IMR-90 (cell line): ENCODE measurements at regions not wholly inside any gene's neighbourhood (a gene's known extent, or its start where the extent isn't known, plus 50 kb on each side); places are given as distances from the start of the nearest gene placed in this dataset.

ENCODE experiments used
- ATAC-seq: fragments of 200-7000 bp; cut with Tn5 transposase; 2 replicates; pipeline ENCODE4 v1.9.1; 2020; ENCODE audit warnings: low read depth, mild to moderate bottlenecking, moderate library complexity
- BruUV-seq: library from RNA; stranded (reverse); fragments of 400-500 nt; replicated peaks from 2 replicates; lab custom pipeline; 2021; lab: Mats Ljungman, UMichigan
- CTCF ChIA-PET: fragments of 300-600 bp; formaldehyde crosslinking; extraction: SDS; loops from one replicate; lab custom pipeline; 2021; ENCODE audit warnings: antibody characterized with exemption; lab: Yijun Ruan, JAX
- POLR2A ChIA-PET: fragments of 300-600 bp; sonication (Branson Sonifier 250); formaldehyde crosslinking; loops from one replicate; lab custom pipeline; 2022; ENCODE audit warnings: antibody characterized with exemption; ENCODE audit not compliant: unreplicated experiment; lab: Charles Lee
- DNase-seq: peaks from one replicate; pipeline ENCODE4 v3.0.0; 2013
- H2AFZ ChIP-seq: replicated peaks from 2 replicates; pipeline ENCODE3; 2013; ENCODE audit warnings: low read length, mild to moderate bottlenecking; ENCODE audit not compliant: poor library complexity
- H2AK5ac ChIP-seq: 2 replicates; pipeline ENCODE4 v1.6.1; 2013; ENCODE audit warnings: low read depth, low read length, inconsistent platforms
- H2AK9ac ChIP-seq: replicated peaks from 2 replicates; pipeline ENCODE3; 2013; ENCODE audit warnings: mild to moderate bottlenecking, low read depth, low read length, moderate library complexity; ENCODE audit not compliant: poor library complexity
- H2BK120ac ChIP-seq: 2 replicates; pipeline ENCODE4 v1.6.1; 2013; ENCODE audit warnings: low read depth, low read length, inconsistent platforms
- H2BK15ac ChIP-seq: 3 replicates; pipeline ENCODE4 v1.6.1; 2013; ENCODE audit warnings: low read depth, low read length, inconsistent platforms
- H2BK20ac ChIP-seq: 2 replicates; pipeline ENCODE4 v1.6.1; 2013; ENCODE audit warnings: low read depth, mild to moderate bottlenecking, inconsistent platforms, low read length, moderate library complexity
- H2BK5ac ChIP-seq: 2 replicates; pipeline ENCODE4 v1.6.1; 2013; ENCODE audit warnings: mild to moderate bottlenecking, low read depth, low read length, inconsistent platforms; ENCODE audit not compliant: poor library complexity, severe bottlenecking
- H3K14ac ChIP-seq: replicated peaks from 2 replicates; pipeline ENCODE4 v1.6.1; 2013; ENCODE audit warnings: low read depth, low read length, inconsistent platforms
- H3K18ac ChIP-seq: 2 replicates; pipeline ENCODE4 v1.6.1; 2013; ENCODE audit warnings: low read depth, low read length, control low read depth
- H3K23ac ChIP-seq: 2 replicates; pipeline ENCODE4 v1.6.1; 2013; ENCODE audit warnings: low read depth, low read length, inconsistent platforms
- H3K27ac ChIP-seq: 2 replicates; pipeline ENCODE4 v1.5.1; 2013; ENCODE audit warnings: mild to moderate bottlenecking, control low read depth, low read length; ENCODE audit not compliant: insufficient read depth
- H3K27me3 ChIP-seq: 2 replicates; pipeline ENCODE4 v1.6.1; 2013; ENCODE audit warnings: low read length; ENCODE audit not compliant: control insufficient read depth, insufficient read depth
- H3K36me3 ChIP-seq: 2 replicates; pipeline ENCODE4 v1.6.1; 2013; ENCODE audit warnings: low read length, mixed read lengths; ENCODE audit not compliant: control insufficient read depth, insufficient read depth
- H3K4ac ChIP-seq: 2 replicates; pipeline ENCODE4 v1.6.1; 2013; ENCODE audit warnings: low read depth, low read length, inconsistent platforms
- H3K4me1 ChIP-seq: 2 replicates; pipeline ENCODE4 v1.6.1; 2013; ENCODE audit warnings: low read length, mixed read lengths; ENCODE audit not compliant: control insufficient read depth, insufficient read depth
- H3K4me2 ChIP-seq: 2 replicates; pipeline ENCODE4 v1.6.1; 2013; ENCODE audit warnings: low read depth, mild to moderate bottlenecking, control low read depth, low read length, moderate library complexity
- H3K4me3 ChIP-seq: 2 replicates; pipeline ENCODE4 v1.5.1; 2013; ENCODE audit warnings: low read depth, mild to moderate bottlenecking, control low read depth, low read length, moderate library complexity; ENCODE audit not compliant: insufficient read depth
- H3K56ac ChIP-seq: 2 replicates; pipeline ENCODE4 v1.6.1; 2013; ENCODE audit warnings: low read length, inconsistent platforms; ENCODE audit not compliant: insufficient read depth; ENCODE audit errors: extremely low read depth
- H3K79me1 ChIP-seq, 2 experiments: 2 replicates each; pipeline ENCODE4 v1.6.1; 2013; ENCODE audit warnings: low read length in 2 of 2, inconsistent platforms in 1 of 2, low read depth in 1 of 2
- H3K9ac ChIP-seq: 2 replicates; pipeline ENCODE4 v1.6.1; 2013; ENCODE audit warnings: low read depth, low read length, control low read depth
- H3K9me1 ChIP-seq: 2 replicates; pipeline ENCODE4 v1.6.1; 2013; ENCODE audit warnings: low read length, inconsistent platforms; ENCODE audit not compliant: insufficient read depth
- H3K9me3 ChIP-seq: 2 replicates; pipeline ENCODE4 v1.6.1; 2013; ENCODE audit warnings: low read length; ENCODE audit not compliant: control insufficient read depth, insufficient read depth
- H4K20me1 ChIP-seq: 2 replicates; pipeline ENCODE4 v1.6.1; 2013; ENCODE audit warnings: low read length, inconsistent platforms; ENCODE audit not compliant: insufficient read depth
- H4K5ac ChIP-seq: 2 replicates; pipeline ENCODE4 v1.6.1; 2013; ENCODE audit warnings: mild to moderate bottlenecking, low read depth, low read length, control low read depth
- H4K8ac ChIP-seq, 2 experiments: 2 replicates each; pipeline ENCODE4 v1.6.1; 2013; ENCODE audit warnings: low read depth in 2 of 2, low read length in 2 of 2, control low read depth in 1 of 2, inconsistent platforms in 1 of 2
- H4K91ac ChIP-seq: 2 replicates; pipeline ENCODE4 v1.6.1; 2013; ENCODE audit warnings: low read depth, low read length, inconsistent platforms; ENCODE audit not compliant: insufficient read depth
- BHLHE40 ChIP-seq: fragments of 150-350 bp; IDR thresholded peaks from 2 replicates; pipeline ENCODE4 v1.6.1; 2016; ENCODE audit warnings: mild to moderate bottlenecking, low read depth, low read length
- CEBPB ChIP-seq: IDR thresholded peaks from 2 replicates; pipeline ENCODE4 v1.6.1; 2012; ENCODE audit warnings: low read depth, low read length, improper control_type of control experiment
- CHD1 ChIP-seq: IDR thresholded peaks from 2 replicates; pipeline ENCODE4 v1.6.1; 2012; ENCODE audit warnings: low read depth, low read length, improper control_type of control experiment
- MAFK ChIP-seq: IDR thresholded peaks from 2 replicates; pipeline ENCODE4 v1.6.1; 2012; ENCODE audit warnings: low read depth, low read length, improper control_type of control experiment
- MAZ ChIP-seq: IDR thresholded peaks from 2 replicates; pipeline ENCODE4 v1.6.1; 2012; ENCODE audit warnings: low read depth, mild to moderate bottlenecking, low read length, improper control_type of control experiment, moderate library complexity, borderline replicate concordance
- MXI1 ChIP-seq: IDR thresholded peaks from 2 replicates; pipeline ENCODE4 v1.6.1; 2012; ENCODE audit warnings: low read depth, mild to moderate bottlenecking, low read length, moderate library complexity, borderline replicate concordance
- NFE2L2 ChIP-seq: fragments of 150-350 bp; IDR thresholded peaks from 2 replicates; pipeline ENCODE4 v1.6.1; 2016; ENCODE audit warnings: low read depth, mild to moderate bottlenecking, low read length
- RAD21 ChIP-seq: IDR thresholded peaks from 2 replicates; pipeline ENCODE4 v1.6.1; 2012; ENCODE audit warnings: low read length, improper control_type of control experiment
- RFX5 ChIP-seq: IDR thresholded peaks from 2 replicates; pipeline ENCODE4 v1.8.0; 2012; ENCODE audit warnings: low read depth, mild to moderate bottlenecking, low read length, moderate library complexity
- WGBS, 2 experiments: methylation state at CpG; one replicate each; pipeline versions ENCODE4 v1.1.5 to v1.1.7; 2013; ENCODE audit warnings: missing lambda C conversion rate in 2 of 2; ENCODE audit not compliant: insufficient read length in 1 of 2; ENCODE audit errors: extremely low coverage in 2 of 2; 5-methylcytosine and 5-hydroxymethylcytosine counted together
- dilution Hi-C: fragments of 300-500 bp; cut with HindIII; formaldehyde crosslinking; loops from one replicate; pipeline ENCODE4 v1.14.3; 2018; ENCODE audit warnings: low sequenced_read_pairs; ENCODE audit not compliant: unreplicated experiment
- in situ Hi-C: fragments of 300-500 bp; cut with MboI; formaldehyde crosslinking; loops from 3 replicates; pipeline ENCODE4 v1.14.3; 2019; ENCODE audit warnings: low sequenced_read_pairs, inconsistent platforms, mixed read lengths
- intact Hi-C: fragments of 100-400 bp; cut with micrococcal nuclease; formaldehyde crosslinking; loops from 2 replicates; pipeline ENCODE4 v1.10.0; 2022
- TF ChIP-seq, protein P1 (sequence below): fragments of 150-350 bp; IDR thresholded peaks from 2 replicates; pipeline ENCODE4 v1.6.1; 2016; ENCODE audit warnings: low read depth, mild to moderate bottlenecking, low read length, moderate library complexity, borderline replicate concordance

DNA sequence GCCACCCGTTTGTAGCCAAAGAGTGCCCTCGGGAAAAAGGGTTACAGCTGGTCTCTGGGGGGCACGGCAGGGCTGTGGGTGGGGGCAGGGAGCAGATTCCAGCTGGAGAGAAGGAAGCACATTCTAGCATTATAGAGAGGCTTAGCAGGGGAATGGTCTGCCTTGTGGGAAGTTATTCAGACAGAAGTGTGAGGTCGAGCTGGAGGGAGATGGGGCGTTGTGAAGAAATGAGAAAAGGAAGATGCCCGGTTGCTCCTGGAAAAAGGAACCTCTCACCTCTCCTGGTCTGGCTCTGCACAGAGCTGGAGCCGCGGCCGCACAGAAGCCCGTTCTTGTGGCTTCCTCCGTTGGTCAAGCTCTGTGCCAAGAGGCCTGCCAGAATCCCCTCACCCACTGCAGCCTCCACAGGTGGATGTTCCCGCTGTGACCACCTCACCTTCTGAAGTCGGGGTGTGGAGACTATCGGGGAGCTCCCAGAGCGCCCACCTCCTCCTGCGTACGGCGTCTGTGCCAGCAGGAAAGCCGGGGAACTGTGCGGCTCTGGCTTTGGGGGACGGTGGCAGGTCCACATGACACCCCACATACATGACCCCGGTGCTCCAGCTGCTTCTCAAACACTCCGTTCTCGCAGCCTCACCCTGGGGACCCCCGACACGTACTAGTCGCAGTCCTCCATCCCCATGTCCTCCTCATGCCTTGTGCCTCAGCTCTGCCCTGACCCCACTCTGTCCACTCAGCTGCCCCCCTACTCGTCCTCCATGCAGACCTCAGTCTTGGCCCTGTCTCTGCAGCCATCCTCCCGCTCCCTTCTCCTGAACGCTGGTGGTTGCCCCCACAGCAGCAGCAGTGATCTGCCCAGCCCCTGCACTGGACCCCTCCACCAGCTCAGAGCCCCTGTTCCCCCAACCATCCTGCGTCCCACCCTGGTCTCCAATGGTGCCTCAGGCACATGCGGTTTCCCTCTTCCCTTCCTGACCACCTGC lies 52.2 kb upstream of the HGFAC start:
- peak overlapping the region; percentile 55; the same call in 1 of the 2 replicates for H3K18ac ChIP-seq
- H4K8ac ChIP-seq, result peak overlapping the region in 1 of 2 experiments; percentile 73; a peak in 3 of 4 replicates
- peaks cover 6% of the 10 kb centered on the region; the same call in 1 of the 2 replicates for H4K20me1 ChIP-seq
- peak overlapping the region; percentile 43; the same call in 1 of the 2 replicates for H2BK120ac ChIP-seq
- peak overlapping the region; percentile 50; the same call in 1 of the 2 replicates for H3K27ac ChIP-seq
- intact Hi-C loops, result no loop called here
- H2AK5ac ChIP-seq, result peak overlapping the region; percentile 77
- ATAC-seq, result peak; percentile 30
- BruUV-seq, result no TSS peak
- 0 out of 2 replicates have a peak overlapping the region, but pooled peaks have one; percentile 37 for H3K56ac ChIP-seq
- no peaks in the 10 kb centered on the region for H3K27me3 ChIP-seq
- H2AK9ac ChIP-seq, result peak overlapping the region; percentile 70
- H3K36me3 ChIP-seq, result no peaks in the 10 kb centered on the region; the same call in 1 of the 2 replicates
- H3K79me1 ChIP-seq, result peaks cover 0 to 25% of the 10 kb centered on the region in 2 experiments; a peak in 3 of 4 replicates
- WGBS, 2 experiments, result 82% methylated on average over 20 of the region's 32 CpGs; no CpG with 5 or more reads in 1 of the 2 experiments
- no peak for DNase-seq
- ChIA-PET POLR2A (no interaction called here), CTCF (no interaction called here)
- H2BK5ac ChIP-seq, result peak overlapping the region; percentile 31
- dilution Hi-C loops, result no loop called here
- H3K9ac ChIP-seq, result peak overlapping the region; percentile 49; the same call in 1 of the 2 replicates
- H3K9me1 ChIP-seq, result no peaks in the 10 kb centered on the region; the same call in 1 of the 2 replicates
- H4K91ac ChIP-seq, result peak overlapping the region; percentile 51
- in situ Hi-C loops, result no loop called here
- H4K5ac ChIP-seq, result no peak overlapping the region
- H2BK20ac ChIP-seq, result no peak overlapping the region; the same call in 1 of the 2 replicates
- TF ChIP-seq RAD21 (no peak), RFX5 (no peak), MXI1 (no peak), MAFK (no peak), CHD1 (no peak), CEBPB (no peak), NFE2L2 (no peak), MAZ (no peak), BHLHE40 (no peak)
- TF ChIP-seq, protein P1, sequence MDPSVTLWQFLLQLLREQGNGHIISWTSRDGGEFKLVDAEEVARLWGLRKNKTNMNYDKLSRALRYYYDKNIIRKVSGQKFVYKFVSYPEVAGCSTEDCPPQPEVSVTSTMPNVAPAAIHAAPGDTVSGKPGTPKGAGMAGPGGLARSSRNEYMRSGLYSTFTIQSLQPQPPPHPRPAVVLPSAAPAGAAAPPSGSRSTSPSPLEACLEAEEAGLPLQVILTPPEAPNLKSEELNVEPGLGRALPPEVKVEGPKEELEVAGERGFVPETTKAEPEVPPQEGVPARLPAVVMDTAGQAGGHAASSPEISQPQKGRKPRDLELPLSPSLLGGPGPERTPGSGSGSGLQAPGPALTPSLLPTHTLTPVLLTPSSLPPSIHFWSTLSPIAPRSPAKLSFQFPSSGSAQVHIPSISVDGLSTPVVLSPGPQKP, result no peak
- peak overlapping the region; percentile 18 for H2AFZ ChIP-seq
- peak overlapping the region; percentile 71 for H3K23ac ChIP-seq
- H3K9me3 ChIP-seq, result no peaks in the 10 kb centered on the region
- no peak overlapping the region; the same call in 2 of the 3 replicates for H2BK15ac ChIP-seq
- H3K4me2 ChIP-seq, result peak overlapping the region; percentile 93
- peak overlapping the region; percentile 11; the same call in 1 of the 2 replicates for H3K14ac ChIP-seq
- peaks cover 19% of the 10 kb centered on the region for H3K4me1 ChIP-seq
- peak overlapping the region; percentile 26 for H3K4ac ChIP-seq
- peak overlapping the region; percentile 36; the same call in 1 of the 2 replicates for H3K4me3 ChIP-seq
